NCI-H2196 (cell line): ENCODE measurements at regions not wholly inside any gene's neighbourhood (a gene's known extent, or its start where the extent isn't known, plus 50 kb on each side); places are given as distances from the start of the nearest gene placed in this dataset.

Source experiments
- DNase-seq: peaks from one replicate; lab custom pipeline; 2025; ENCODE audit not compliant: unreplicated experiment; lab: John Stamatoyannopoulos, UW

DNA sequence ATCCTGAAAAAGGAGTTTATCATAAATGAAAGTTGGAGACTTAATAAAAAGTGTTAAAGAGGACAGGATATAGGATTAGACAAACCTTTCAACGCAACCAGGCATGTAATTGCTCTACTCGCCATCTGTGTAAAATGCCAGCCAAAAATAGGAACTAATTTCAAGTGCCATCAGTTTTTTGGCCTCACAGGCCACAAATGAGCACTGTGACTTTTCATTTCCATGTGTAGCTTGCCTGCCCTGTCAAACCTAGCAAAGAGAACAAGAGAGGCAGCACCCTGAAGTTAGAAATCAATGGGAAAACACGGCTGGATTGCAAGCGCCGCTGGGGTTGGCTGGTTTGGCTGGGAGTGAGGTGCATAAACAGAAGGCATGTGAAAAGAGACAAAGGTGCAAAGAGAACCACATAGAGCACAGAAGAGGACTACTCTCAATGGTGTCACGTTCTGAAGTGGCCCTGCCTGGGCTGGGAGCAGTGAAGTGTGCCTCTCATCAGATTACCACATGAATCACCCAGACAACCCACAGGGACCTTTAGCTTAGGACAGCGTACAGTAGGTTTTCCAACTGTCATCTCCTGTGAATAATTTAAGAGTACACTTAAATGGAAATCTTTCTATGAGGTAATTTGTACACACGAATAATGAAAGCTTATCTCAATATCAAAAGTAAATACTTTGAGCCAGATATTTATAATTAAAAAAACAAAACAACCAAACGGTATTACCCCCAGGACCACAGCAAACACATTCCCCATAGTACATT, 78.0 kb upstream of the NHSL1 start:
- DNase-seq, result peak; percentile 74

DNA sequence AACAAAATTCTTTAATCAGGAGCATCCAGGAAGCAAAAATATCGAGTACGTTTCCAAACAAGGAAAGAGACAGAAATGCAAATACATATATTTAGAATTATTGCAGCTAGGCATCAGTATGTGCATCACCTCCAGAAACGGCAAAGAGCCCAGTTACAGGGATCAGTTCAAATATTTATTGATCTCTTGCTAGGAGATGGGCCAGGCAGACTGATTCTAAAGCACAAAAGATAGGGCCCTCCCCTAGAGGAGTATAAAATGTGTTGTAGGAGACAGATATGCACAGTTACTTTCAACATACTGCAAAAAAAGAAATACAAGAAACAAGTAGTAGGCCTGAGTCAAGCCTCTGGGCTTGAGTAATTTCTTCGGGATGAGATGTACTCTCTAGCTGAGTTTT, 80.7 kb upstream of the NHSL1 start:
- DNase-seq, result no peak

DNA sequence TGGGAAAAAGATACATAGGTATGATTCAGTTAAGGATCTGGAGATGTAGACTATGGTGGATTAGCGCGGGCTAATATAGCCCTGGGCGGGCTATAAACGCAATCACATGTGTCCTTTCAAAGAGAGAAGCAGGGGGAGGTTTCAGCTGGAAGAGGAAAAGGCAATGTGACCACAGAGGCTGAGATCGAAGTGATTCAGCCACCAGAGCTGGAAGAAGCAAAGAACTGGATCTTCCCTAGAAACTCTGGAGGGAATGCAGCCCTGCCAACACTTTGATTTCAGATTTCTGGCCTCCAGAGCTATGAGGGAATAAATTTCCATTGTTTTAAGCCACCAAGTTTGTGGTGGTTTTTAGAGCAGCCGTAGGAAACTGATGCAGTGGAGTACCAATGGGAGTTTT, 81.5 kb upstream of the NHSL1 start:
- no peak for DNase-seq

- DNase-seq, result no peak
These were observed 83.3 kb upstream of the NHSL1 start for GRCh38 chr6:138582573-138582972.

GRCh38 chr6:138586638-138587037, 87.3 kb upstream of the NHSL1 start:
- DNase-seq, result no peak

DNA sequence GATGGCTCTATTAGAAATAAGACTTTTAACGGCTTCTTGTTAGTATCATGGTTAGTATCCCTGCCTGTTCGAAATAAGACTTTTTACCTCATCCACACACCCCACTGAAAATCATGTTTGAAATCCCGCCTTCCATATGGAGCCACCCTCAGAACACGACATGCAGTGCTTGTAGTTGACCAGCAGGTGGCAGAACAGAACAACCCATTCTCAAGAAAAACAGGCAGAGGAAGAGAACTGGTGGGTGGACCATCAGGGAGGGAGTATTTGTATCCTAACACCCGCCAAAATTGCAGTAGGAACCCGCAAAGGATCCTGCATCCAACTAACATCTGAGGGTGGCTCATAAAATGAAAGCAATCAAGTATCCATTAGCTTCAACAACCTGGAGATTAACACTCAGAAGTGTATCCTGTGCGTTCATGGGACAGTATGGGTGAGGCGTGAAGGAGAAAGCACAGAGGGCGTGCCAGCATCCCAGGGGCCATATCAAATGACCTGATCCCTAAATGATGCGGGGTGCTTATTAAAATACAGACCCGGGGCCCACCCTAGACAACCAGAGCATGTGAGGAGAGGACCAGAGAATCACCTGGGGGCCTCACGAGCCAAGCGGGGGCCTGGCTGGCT, 89.6 kb upstream of the NHSL1 start:
- peak; percentile 70 for DNase-seq

- peak; percentile 86 for DNase-seq
These were observed 91.8 kb upstream of the NHSL1 start for GRCh38 chr6:138590796-138591709.

DNA sequence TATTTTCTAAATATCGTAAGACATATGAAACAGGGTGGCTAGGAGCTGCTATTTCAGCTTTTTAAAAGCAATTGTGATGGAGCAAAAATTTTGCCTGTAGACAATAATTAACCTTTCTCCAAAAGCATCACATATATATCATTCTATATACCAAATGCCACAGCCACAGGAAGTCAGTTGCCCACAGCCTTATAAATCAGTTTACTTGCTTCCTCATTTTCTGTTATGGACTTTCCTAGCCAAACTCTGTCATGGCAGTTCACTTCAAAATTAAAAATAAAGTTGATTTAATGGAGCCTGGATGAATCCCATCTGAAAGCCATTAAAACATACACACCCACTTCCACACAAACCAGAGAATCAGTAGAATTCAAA, 93.4 kb upstream of the NHSL1 start:
- no peak for DNase-seq

DNA sequence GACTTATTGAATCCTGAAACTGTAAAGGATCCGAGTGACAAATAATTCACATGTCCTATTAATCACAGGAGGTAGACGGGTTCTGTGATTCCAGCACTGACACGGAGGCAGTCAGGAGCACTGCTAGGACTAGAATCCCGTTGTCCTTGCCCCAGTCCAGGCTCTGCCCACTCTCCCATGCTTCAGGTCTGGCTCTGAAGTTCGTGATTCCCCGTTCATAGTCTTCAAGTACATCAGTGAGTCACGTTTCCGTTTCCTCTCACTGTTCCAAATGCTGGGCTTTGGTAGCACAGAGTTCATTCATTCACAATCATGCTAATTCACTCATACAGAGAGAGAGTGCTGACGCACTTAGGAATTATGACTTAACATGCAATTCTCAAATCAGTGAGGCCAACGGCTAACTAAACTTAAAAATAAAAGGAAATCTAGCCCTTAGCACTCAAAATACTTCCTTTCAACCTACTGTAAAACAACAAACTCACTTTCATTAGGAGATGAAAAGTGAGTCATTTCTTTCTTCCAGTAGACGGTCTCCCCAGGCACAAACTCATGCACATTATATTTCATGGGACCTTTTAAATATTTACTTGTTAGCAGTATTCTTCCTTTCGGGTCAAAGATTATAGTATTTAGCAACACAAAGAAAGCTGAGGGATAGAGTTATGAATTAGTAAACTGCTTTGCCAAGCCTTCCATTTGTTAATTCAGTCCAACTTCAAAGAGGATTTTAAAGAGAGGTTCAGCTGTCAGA, 94.0 kb upstream of the NHSL1 start:
- DNase-seq, result no peak

GRCh38 chr6:138593909-138594757, 94.8 kb upstream of the NHSL1 start:
- DNase-seq, result no peak

GRCh38 chr6:138594758-138595140, 95.5 kb upstream of the NHSL1 start:
- DNase-seq, result no peak

GRCh38 chr6:138596126-138596525, 96.8 kb upstream of the NHSL1 start:
- no peak for DNase-seq

DNA sequence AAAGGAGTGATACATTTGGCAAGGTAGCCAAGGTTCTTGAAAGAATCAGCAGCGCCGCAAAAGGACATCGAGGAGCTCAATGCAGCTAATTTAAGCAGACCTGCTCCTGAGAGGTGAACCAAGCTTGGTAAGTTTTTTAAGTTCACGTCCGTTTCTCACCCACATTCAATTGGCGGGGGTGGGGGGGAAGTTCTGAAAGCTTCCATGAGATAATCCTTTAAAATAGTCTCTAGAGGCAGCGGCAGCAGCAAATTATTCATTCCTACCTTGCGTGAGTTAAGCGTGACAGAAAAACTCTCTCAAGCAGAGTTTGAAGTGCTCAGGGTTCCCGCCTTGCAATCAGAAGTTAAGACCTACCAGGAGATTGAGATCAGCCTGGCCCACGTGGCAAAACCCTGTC, 97.3 kb upstream of the NHSL1 start:
- no peak for DNase-seq

DNA sequence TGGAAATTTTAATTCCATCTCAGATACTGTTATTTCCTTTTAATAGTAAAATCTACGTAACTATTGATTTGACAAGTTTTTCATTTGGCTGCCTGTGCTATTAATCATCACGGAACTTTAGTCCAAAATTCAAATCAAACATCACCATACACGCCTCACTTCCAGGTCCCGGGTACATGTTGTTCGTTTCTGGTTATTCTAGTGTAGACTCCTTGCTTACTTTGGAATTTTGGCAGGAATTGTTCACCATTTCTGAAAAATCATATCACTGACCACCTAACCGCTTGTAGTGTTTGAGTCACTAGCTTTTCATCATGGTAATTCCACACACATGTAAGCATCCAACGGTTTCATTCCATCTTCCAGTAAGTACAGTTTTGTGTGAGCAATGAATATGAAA, 98.0 kb upstream of the NHSL1 start:
- DNase-seq, result no peak

GRCh38 chr6:138598562-138599173, 99.4 kb upstream of the NHSL1 start:
- no peak for DNase-seq

DNA sequence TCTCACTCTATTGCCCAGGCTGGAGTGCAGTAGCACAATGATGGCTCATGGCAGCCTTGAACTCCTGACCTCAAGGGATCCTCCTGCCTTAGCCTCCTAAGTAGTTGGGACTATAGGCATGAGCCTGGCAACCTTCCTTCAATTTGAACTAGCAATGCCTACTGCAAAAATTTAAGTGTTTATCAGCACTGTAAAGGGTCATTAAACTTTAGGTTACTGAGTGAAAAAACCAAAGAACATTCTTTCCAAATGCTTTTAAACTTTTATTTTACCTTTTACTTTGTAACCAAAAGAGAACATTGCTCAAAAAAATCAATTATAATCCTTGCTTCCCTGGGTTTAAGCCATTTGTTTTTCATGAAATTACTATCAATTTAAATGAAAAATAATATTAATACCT, 101.0 kb upstream of the NHSL1 start:
- DNase-seq, result no peak

- DNase-seq, result no peak
These were observed 101.4 kb upstream of the NHSL1 start for GRCh38 chr6:138600726-138601125.

- no peak for DNase-seq
These were observed 101.8 kb upstream of the NHSL1 start for GRCh38 chr6:138601128-138601527.

- DNase-seq, result no peak
These were observed 106.7 kb upstream of the NHSL1 start for GRCh38 chr6:138605958-138606357.
